ENCODE measurements at regions not wholly inside any gene's neighbourhood (a gene's known extent, or its start where the extent isn't known, plus 50 kb on each side); places are given as distances from the start of the nearest gene placed in this dataset.

- no peak for DNase-seq
These were observed 54.7 kb upstream of the TSLP start for GRCh38 chr5:111016801-111017200.

DNA sequence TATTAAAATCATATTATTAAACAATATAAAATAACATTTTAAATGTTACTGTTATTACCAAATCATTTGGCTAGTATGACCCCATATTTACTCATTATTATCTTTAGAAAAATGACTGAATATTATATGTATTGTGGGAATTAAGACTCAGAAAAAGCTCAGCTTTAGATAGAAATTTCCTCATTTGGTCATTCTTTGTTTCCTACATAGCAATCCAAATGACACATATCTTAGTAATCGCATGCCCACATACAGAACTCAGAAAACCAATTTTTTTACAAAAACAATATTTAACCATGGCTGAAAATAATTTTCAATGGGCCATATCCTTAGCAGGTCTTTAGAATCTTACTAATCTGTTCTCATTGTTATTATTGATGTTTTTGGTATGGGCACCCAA is 53.8 kb upstream of the TSLP start:
- no peak for DNase-seq

Measured in GF-D8 (cell line).